ENCODE measurements at regions not wholly inside any gene's neighbourhood (a gene's known extent, or its start where the extent isn't known, plus 50 kb on each side); places are given as distances from the start of the nearest gene placed in this dataset.

DNA sequence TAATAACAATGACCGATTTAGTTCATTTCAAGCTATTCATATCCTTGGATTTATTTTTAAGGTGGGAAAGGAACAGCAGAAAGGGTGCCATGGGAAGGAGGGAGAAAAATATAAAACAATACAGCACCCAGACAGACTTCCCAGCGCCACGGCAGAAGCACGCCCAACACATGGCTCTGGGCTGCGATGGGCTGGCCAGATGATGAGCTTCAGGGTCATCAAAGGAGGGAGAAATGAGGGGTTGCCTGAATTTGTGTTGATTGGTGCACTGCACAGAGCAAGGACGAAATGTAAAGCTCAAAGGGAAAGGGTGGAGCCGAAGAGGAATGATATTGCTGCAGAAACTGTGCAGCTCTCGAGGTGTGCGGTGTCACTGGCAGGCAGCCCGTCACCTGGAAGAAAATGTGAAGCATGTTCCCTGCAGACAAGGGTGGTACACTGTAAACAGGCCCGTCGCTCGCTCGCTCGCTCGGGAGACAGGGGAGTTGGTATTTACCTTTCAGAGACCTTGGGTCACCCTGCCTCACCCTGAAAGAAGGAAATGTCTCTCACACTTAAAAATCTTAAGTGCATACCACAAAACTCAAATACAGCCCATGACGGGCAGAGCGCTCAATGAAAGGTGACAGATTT, 195.5 kb upstream of the CTAGE1 start:
- TF ChIP-seq, protein P1, sequence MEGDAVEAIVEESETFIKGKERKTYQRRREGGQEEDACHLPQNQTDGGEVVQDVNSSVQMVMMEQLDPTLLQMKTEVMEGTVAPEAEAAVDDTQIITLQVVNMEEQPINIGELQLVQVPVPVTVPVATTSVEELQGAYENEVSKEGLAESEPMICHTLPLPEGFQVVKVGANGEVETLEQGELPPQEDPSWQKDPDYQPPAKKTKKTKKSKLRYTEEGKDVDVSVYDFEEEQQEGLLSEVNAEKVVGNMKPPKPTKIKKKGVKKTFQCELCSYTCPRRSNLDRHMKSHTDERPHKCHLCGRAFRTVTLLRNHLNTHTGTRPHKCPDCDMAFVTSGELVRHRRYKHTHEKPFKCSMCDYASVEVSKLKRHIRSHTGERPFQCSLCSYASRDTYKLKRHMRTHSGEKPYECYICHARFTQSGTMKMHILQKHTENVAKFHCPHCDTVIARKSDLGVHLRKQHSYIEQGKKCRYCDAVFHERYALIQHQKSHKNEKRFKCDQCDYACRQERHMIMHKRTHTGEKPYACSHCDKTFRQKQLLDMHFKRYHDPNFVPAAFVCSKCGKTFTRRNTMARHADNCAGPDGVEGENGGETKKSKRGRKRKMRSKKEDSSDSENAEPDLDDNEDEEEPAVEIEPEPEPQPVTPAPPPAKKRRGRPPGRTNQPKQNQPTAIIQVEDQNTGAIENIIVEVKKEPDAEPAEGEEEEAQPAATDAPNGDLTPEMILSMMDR (IDR thresholded peaks at IDR 0.05): no peak
- TF ChIP-seq POLR2A (IDR thresholded peaks at IDR 0.05): no peak

Data from body of pancreas (tissue), 4 donors.